ENCODE measurements at regions not wholly inside any gene's neighbourhood (a gene's known extent, or its start where the extent isn't known, plus 50 kb on each side); places are given as distances from the start of the nearest gene placed in this dataset.
A peak's percentile ranks its signal among the peaks of the same experiment; 100 is the strongest.

DNA sequence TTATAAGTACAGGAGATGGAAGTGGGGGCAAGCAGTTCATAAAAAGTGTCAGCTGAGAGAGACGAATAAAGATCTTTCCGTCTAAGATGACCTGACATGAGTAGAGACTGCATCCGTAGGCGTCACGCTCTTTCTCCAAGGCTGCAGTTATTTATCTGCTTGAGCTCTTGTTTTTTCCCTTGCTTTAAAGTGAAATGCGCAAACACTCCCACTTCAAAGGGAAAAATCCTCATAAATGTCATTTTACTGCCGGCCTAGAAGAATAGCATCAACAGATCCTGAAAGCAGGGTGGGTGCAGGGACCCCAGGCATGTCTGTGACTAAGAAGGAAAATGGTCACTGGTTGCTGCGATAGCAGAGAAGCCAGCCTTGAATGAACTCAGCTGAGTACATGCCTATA, 647.4 kb downstream of the MED13L start:
- ATAC-seq: no peak
- no peak for TF ChIP-seq TSHZ2 (CRISPR knock-in tag; IDR thresholded peaks at IDR 0.05)
- TF ChIP-seq PATZ1 (CRISPR knock-in tag; IDR thresholded peaks at IDR 0.05; ENCODE audit: borderline replicate concordance): no peak

- no peak for ATAC-seq
- TF ChIP-seq TCF4 (CRISPR knock-in tag; IDR thresholded peaks at IDR 0.05; ENCODE audit: borderline replicate concordance) (peak; percentile 52; the same call in 1 of the 2 replicates), PATZ1 (CRISPR knock-in tag; IDR thresholded peaks at IDR 0.05; ENCODE audit: borderline replicate concordance) (no peak)
These were observed 651.3 kb downstream of the MED13L start for GRCh38 chr12:115626210-115626609.

DNA sequence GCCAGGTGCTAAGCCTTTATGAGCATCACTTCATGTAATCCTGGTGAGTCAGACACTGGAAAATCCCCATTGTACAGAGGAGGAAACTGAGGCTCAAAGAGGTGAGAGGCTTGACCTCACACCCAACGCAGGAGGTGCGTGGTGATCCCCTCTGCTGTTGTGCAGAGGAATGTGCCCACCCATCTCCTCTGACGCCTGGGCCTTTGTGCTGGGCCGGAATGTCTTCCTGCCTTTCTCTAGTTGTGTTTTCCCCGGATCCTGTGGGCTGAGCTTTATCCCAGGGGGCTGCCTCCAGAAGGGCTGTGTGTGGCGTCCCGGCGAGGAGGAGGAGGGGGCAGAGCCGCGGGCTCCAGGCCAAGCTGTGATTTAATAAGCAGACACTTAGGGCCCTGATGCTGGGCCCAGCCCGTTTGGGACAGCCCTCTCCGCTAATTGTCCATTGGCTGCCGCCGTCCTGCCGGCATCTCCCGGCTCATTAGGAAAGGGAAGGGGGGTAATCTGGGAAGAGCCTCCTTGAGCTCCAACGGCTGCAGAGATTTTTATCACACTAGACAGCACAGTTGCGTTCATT, 653.6 kb downstream of the MED13L start:
- TF ChIP-seq GLIS3 (CRISPR knock-in tag; IDR thresholded peaks at IDR 0.05): no peak
- peak; percentile 20; the same call in 1 of the 2 replicates for TF ChIP-seq ISL1 (CRISPR knock-in tag; IDR thresholded peaks at IDR 0.05)
- 0 out of 2 replicates have a peak, but pooled peaks have one; percentile 26 for TF ChIP-seq TSHZ2 (CRISPR knock-in tag; IDR thresholded peaks at IDR 0.05)
- peak; percentile 38; the same call in 1 of the 2 replicates for TF ChIP-seq TCF4 (CRISPR knock-in tag; IDR thresholded peaks at IDR 0.05; ENCODE audit: borderline replicate concordance)
- no peak; the same call in 2 of the 3 replicates for ATAC-seq

DNA sequence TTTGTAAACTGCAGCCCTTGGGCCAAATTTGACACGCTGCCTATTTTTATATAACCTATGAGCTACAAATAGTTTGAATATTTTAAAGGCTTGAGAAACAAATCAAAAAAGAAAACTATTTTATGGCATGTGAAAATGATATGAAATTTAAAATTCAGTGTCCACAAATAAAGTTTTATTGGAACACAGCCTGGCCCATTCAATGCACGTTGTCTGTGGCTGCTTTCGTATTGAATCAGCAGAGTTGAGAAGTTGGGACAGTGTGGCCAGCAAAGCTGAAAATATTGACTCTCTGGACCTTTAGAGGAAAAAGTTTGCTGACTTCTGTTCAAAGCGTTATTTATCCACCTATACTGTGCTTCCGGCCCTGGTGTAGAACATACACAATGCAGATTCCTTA, 654.2 kb downstream of the MED13L start:
- ATAC-seq: no peak
- TF ChIP-seq ESRRG (CRISPR knock-in tag; IDR thresholded peaks at IDR 0.05): no peak
- TF ChIP-seq ARNTL (CRISPR knock-in tag; IDR thresholded peaks at IDR 0.05; ENCODE audit: borderline replicate concordance, low read depth): no peak
- no peak for TF ChIP-seq ZNF565 (CRISPR knock-in tag; conservative IDR thresholded peaks at IDR 0.05; ENCODE audit: low read depth)
- no peak for TF ChIP-seq ZFP3 (CRISPR knock-in tag; IDR thresholded peaks at IDR 0.05)
- TF ChIP-seq GLIS3 (CRISPR knock-in tag; IDR thresholded peaks at IDR 0.05): no peak
- no peak for TF ChIP-seq TCF4 (CRISPR knock-in tag; IDR thresholded peaks at IDR 0.05; ENCODE audit: borderline replicate concordance)
- TF ChIP-seq SNAI2 (CRISPR knock-in tag; IDR thresholded peaks at IDR 0.05): no peak
- TF ChIP-seq RARB (CRISPR knock-in tag; IDR thresholded peaks at IDR 0.05): no peak
- TF ChIP-seq OSR1 (CRISPR knock-in tag; IDR thresholded peaks at IDR 0.05): no peak
- no peak for TF ChIP-seq ZNF70 (CRISPR knock-in tag; IDR thresholded peaks at IDR 0.05)
- TF ChIP-seq, protein P1, sequence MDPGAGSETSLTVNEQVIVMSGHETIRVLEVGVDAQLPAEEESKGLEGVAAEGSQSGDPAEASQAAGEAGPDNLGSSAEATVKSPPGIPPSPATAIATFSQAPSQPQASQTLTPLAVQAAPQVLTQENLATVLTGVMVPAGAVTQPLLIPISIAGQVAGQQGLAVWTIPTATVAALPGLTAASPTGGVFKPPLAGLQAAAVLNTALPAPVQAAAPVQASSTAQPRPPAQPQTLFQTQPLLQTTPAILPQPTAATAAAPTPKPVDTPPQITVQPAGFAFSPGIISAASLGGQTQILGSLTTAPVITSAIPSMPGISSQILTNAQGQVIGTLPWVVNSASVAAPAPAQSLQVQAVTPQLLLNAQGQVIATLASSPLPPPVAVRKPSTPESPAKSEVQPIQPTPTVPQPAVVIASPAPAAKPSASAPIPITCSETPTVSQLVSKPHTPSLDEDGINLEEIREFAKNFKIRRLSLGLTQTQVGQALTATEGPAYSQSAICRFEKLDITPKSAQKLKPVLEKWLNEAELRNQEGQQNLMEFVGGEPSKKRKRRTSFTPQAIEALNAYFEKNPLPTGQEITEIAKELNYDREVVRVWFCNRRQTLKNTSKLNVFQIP (CRISPR knock-in tag; IDR thresholded peaks at IDR 0.05; ENCODE audit: borderline replicate concordance, low read depth): no peak
